Mesothelial cell of epicardium (in vitro differentiated cells): ENCODE measurements at regions not wholly inside any gene's neighbourhood (a gene's known extent, or its start where the extent isn't known, plus 50 kb on each side); places are given as distances from the start of the nearest gene placed in this dataset.

ENCODE experiments used
- DNase-seq, 2 experiments: peaks; one replicate each; pipeline ENCODE4 v3.0.0; 2021; ENCODE audit warnings: low spot score in 2 of 2; ENCODE audit not compliant: unreplicated experiment in 2 of 2
- H3K27ac Mint-ChIP-seq: 2 replicates; pipeline ENCODE4 v1.8.0; 2021; ENCODE audit warnings: mixed read lengths
- H3K27me3 Mint-ChIP-seq: 2 replicates; pipeline ENCODE4 v1.8.0; 2021; ENCODE audit warnings: low read depth, mixed read lengths
- H3K36me3 Mint-ChIP-seq: 2 replicates; pipeline ENCODE4 v1.8.0; 2021; ENCODE audit warnings: mixed read lengths
- H3K4me1 Mint-ChIP-seq: 2 replicates; pipeline ENCODE4 v1.8.0; 2021; ENCODE audit warnings: mixed read lengths
- H3K4me3 Mint-ChIP-seq: 2 replicates; pipeline ENCODE4 v1.8.0; 2021; ENCODE audit warnings: mild to moderate bottlenecking, moderate library complexity, mixed read lengths
- H3K9me3 Mint-ChIP-seq: 2 replicates; pipeline ENCODE4 v1.8.0; 2021; ENCODE audit warnings: mixed read lengths
- TF ChIP-seq, protein P1 (sequence below): fragments of 200-600 bp; sonication (generic); IDR thresholded peaks from one replicate; pipeline ENCODE4 v1.5.0; 2021; ENCODE audit warnings: antibody characterized with exemption; ENCODE audit not compliant: unreplicated experiment

DNA sequence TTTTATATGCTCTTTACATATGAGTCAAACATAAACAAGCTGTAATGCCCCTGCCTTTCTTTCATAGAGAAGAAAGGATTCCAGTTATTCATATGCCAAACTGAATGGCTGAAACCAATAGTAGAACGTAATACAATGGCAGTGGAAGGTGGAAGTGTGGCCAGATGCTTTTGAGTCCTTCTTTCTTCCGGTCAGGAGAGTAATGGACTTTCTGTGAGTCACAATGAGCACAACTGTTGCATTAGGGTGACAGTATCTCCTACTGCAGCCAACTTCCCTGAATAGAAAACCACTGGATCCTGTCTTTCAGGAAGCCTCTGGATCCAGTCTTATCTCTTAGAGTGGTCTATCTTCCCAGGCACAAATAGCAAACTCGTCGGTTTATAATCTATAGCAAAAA, 855.2 kb downstream of the MAT2B start:
- Mint-ChIP-seq H3K27ac (no peak overlapping the region), H3K27me3 (peaks cover 63% of the 10 kb centered on the region), H3K4me3 (no peak overlapping the region), H3K4me1 (peaks cover 4% of the 10 kb centered on the region), H3K9me3 (no peaks in the 10 kb centered on the region), H3K36me3 (no peaks in the 10 kb centered on the region)
- no peak for DNase-seq
- TF ChIP-seq, protein P1, sequence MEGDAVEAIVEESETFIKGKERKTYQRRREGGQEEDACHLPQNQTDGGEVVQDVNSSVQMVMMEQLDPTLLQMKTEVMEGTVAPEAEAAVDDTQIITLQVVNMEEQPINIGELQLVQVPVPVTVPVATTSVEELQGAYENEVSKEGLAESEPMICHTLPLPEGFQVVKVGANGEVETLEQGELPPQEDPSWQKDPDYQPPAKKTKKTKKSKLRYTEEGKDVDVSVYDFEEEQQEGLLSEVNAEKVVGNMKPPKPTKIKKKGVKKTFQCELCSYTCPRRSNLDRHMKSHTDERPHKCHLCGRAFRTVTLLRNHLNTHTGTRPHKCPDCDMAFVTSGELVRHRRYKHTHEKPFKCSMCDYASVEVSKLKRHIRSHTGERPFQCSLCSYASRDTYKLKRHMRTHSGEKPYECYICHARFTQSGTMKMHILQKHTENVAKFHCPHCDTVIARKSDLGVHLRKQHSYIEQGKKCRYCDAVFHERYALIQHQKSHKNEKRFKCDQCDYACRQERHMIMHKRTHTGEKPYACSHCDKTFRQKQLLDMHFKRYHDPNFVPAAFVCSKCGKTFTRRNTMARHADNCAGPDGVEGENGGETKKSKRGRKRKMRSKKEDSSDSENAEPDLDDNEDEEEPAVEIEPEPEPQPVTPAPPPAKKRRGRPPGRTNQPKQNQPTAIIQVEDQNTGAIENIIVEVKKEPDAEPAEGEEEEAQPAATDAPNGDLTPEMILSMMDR = no peak

- Mint-ChIP-seq H3K4me1 (no peaks in the 10 kb centered on the region), H3K36me3 (no peaks in the 10 kb centered on the region), H3K27ac (no peak overlapping the region), H3K4me3 (no peak overlapping the region), H3K9me3 (no peaks in the 10 kb centered on the region), H3K27me3 (peaks cover 53% of the 10 kb centered on the region)
- TF ChIP-seq, protein P1 = no peak
- DNase-seq = no peak
Observed at GRCh38 chr5:164361986-164362385, 856.6 kb downstream of the MAT2B start.

DNA sequence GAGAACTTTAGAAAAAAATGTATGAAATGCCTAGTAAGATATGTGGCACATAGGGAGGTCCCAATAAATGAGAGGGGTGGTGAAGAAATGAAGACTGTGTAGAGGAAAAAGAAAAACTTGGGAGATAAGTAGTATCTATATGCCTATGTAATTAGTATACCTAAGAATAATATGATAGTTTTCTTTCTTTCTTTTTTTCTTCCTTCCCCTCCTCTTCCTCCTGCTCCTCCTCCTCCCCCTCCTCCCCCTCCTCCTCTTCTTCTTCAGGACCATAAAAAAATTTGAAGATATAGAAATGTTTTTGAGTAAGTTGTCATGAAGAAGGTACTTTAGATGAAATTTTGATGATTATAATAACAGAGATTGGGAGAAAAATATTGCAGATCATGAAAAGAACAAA, 857.4 kb downstream of the MAT2B start:
- no peaks in the 10 kb centered on the region for H3K36me3 Mint-ChIP-seq
- no peak overlapping the region for H3K27ac Mint-ChIP-seq
- no peaks in the 10 kb centered on the region for H3K4me1 Mint-ChIP-seq
- no peak overlapping the region for H3K4me3 Mint-ChIP-seq
- peaks cover 47% of the 10 kb centered on the region for H3K27me3 Mint-ChIP-seq
- no peak for DNase-seq
- no peaks in the 10 kb centered on the region for H3K9me3 Mint-ChIP-seq
- TF ChIP-seq, protein P1 = no peak

- no peak overlapping the region for H3K27ac Mint-ChIP-seq
- peaks cover 32% of the 10 kb centered on the region for H3K27me3 Mint-ChIP-seq
- no peaks in the 10 kb centered on the region for H3K9me3 Mint-ChIP-seq
- DNase-seq = no peak
- H3K36me3 Mint-ChIP-seq = no peaks in the 10 kb centered on the region
- no peaks in the 10 kb centered on the region for H3K4me1 Mint-ChIP-seq
- no peak overlapping the region for H3K4me3 Mint-ChIP-seq
- TF ChIP-seq, protein P1 = no peak
Observed at GRCh38 chr5:164364237-164365208, 859.1 kb downstream of the MAT2B start.

DNA sequence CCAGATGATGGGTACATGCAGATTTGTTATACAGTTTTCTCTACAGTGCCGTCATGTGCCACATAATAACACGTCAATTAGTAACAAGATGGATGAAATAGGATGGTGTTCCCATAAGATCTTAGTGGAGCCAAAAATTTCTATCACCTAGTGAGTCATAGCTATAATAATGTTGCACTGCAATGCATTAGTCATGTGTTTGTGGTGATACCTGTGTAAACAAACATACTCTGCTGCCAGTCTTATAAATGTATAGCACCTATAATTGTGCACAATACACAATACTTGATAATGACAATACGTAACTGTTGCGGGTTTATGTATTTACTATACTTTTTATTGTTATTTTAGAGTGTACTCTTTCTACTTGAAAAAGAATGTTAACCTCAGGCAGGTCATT, 865.4 kb downstream of the MAT2B start:
- Mint-ChIP-seq H3K27ac (no peak overlapping the region), H3K36me3 (no peaks in the 10 kb centered on the region), H3K27me3 (no peaks in the 10 kb centered on the region), H3K9me3 (no peaks in the 10 kb centered on the region), H3K4me1 (peaks cover 1% of the 10 kb centered on the region), H3K4me3 (no peak overlapping the region)
- TF ChIP-seq, protein P1 = no peak
- DNase-seq = no peak
